GM19455 (cell line): ENCODE measurements at regions not wholly inside any gene's neighbourhood (a gene's known extent, or its start where the extent isn't known, plus 50 kb on each side); places are given as distances from the start of the nearest gene placed in this dataset.
"Not testable (repeated sequence)": the region's sequence is repeated elsewhere in the genome, so short reads cannot be mapped to it uniquely, and the experiment has no call there.

Experiments
- ATAC-seq: cut with Tn5 transposase; IDR thresholded peaks from one replicate; pipeline ENCODE4 v1.9.1; 2021; ENCODE audit not compliant: unreplicated experiment

DNA sequence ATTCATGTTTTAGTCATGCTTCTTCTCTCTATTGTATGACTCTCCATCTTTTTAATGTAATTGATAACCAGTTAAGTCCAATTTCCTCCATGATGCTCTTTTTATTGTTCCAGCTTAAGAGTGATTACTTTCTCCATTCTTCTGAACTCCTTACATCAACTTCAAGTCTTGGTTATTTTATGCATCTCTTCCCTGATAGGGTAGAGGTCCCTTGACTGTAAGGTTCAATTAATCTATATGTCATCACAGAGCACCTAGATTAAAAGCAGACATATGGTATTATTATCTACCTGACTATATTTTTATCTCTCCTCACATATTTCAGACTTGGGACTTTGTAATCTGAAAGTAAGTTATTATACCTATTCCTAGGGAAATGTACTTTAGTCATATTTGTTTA lies 853.1 kb downstream of the REEP3 start:
- no peak for ATAC-seq

DNA sequence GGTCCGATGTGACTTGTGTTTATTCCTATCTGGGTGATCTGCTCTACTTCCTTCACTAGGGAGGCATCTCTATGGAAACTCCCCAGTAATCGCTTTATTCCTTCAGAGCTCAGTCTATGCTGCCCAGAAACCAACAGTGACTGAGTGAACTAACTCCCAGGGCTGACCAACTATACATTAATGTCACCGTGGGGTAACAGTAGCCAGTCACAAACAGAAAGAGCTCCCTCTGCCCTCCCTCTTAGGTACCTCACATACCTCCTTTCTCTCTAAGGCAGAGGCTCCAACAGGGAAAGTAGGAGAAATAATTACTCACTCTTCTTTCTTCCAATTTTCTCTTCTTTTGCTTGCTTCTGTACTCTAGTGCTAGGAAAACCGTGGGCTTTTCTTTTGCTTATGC lies 855.0 kb downstream of the REEP3 start:
- no peak for ATAC-seq

DNA sequence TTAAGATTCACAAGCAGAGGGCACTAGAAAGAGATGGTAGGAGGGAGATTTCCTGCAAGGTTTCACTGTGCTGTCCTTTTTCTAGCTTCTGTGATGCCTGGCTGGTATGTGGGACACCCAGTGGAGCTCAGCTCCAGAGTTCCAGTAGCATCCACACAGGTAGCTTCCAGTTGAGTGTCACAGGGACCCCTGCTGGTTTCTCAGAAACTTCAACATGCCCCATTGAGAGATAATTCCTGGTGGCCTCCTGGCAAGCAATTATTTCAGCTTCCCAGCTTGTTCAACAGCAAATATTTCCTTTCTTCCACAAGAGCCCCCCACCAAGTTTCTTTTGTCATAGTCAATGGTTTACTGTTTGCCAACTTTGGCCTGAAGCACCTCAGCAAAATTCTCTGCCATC lies 858.7 kb downstream of the REEP3 start:
- no peak for ATAC-seq

DNA sequence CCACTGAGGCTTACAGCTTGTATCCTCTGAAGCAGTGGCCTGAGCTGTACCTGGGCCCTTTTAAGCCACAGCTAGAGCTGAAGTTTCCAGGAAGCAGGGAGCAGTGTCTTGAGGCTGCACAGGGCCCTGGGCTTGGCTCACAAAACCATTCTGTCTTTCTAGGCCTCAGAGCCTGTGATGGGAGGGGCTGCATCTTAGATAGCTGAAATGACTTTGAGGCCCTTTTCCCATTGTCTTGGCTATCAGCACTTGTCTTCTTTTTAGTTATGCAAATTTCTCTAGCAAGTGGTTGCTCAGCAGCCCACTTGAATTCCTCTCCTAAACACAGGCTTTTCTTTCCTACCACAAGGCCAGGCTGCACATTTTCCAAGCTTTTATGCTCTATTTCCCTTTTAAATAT lies 864.2 kb downstream of the REEP3 start:
- no peak for ATAC-seq

DNA sequence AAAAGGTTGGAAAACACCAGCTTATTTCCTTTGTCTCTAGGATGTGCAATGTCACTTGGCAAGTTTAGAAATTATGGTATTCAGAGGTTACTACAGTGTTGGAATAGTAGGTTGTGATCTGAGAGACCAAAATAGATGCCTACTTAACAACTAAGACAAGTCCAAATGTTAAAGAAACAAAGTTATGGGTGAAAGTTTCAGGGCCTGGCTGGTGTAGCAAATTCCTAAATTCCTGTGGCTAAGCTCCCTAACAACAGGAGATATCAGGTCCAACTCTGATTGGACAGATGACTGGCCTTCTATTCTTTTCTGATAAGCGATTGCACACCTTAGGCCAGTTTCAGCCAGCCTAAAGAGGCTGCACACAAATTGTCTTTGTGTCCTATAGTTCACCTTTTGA lies 873.5 kb downstream of the REEP3 start:
- ATAC-seq, result no peak

- no peak for ATAC-seq
Measured at GRCh38 chr10:64396105-64396708, 875.0 kb downstream of the REEP3 start.

DNA sequence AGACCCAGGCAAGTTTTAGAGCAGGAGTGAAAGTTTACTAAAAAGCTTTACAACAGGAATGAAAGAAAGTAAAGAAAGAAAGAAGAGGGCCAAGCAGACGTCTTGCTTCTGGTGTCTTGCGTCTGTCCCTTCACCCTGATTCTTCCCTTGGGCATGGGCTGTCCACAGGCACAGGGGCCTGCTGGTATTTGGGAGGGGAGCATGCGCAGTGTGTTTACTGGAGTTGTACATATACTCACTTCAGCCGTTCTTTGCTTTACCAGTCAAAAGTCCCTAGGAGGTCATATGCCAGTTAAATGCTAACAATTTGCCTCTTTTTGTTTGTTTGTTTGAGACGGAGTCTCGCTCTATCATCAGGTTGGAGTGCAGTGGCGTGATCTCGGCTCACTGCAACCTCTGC lies 875.9 kb downstream of the REEP3 start:
- ATAC-seq, result no peak

DNA sequence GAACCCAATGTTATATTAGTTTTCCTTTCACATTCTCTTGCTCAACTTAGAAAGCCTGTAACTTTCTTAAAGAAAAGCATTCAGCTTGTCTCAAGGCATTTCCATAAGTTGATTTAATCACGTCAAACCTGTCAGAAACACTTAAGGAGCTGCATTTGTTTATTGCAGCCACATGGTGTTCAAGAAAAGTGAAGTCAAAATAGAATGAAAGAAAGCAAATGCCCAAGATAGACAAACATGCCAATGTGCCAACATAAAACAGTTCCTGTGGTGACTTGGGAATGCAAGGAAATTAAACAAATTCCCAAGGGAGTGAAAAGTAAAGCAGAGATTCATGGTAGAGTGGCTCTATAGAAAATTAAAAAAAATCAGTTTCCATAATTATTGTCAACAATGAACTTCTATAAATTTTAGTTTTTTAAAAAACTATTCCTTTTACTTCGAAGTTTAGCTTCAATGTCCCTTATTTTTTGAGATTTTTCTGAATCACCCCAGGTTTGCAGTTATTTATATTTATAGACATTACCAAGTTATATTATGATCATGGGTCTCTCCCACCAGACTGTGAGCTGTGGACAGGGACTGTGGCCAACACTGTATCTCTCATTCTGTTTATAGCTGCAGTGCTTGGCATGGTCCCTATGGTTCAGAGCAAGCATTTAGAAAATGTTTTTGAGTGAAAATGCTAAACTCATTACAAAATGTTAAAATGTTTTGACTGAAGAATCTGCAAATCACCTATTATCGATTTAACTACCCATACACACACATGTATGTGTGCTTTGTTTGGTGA lies 887.4 kb downstream of the REEP3 start:
- no peak for ATAC-seq

DNA sequence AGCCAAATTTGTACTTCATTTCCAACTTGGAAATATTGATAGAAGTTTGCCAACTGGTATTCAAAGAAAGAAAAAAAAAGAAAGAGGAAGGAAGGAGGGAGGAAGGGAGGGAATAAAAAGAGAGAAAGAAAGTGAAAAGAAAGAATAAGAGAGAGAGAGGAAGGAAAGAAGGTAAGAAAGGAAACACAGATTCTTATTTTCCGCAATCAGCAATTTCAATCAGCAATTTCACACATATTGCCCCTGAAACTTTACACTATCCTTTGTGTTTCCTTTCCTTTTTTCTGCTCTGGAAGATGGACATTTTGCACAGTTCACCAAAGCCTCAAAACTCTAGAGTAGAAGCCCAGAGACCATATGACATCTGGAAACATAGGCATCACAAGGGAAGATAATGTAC lies 888.1 kb downstream of the REEP3 start:
- no peak for ATAC-seq

DNA sequence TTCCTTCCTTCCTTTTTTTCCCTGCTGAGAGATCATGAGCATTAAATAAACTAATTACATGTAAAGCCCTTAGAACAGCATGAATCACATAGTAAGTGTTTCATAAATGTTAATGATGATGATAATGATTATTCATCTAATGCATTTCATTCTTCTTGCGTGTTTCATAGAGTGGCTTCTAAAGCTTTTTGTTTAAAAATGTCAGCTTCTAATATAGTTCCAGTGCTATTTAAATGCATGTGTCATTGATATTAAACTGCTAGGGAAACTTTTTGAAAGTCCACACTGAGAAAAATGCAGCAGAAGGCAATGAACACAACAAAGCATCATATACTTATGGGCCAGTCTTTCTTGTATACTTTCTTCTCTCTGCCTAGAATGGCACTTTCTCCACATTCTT lies 894.8 kb downstream of the REEP3 start:
- no peak for ATAC-seq

DNA sequence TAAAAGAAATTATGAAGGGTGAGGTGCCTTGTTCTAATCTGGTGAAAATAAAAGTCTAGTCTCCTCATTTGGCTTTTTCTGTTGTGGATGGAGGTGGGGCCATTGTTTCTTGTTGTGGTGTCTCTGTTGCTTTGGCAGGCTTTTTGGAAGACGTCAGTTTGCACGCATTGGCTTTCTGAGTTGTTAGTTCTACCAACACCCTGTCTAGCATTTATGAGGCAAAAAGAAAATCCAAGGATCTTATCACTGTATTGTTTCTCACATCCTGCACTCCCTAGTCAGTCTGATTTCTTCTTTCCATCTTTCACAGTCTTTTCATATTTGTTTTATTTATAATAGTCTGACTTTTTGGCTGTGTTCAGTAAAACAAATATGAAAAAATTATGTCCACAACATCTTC lies 898.3 kb downstream of the REEP3 start:
- ATAC-seq, result no peak

- no peak for ATAC-seq
Measured at GRCh38 chr10:64426745-64427144, 905.5 kb downstream of the REEP3 start.

DNA sequence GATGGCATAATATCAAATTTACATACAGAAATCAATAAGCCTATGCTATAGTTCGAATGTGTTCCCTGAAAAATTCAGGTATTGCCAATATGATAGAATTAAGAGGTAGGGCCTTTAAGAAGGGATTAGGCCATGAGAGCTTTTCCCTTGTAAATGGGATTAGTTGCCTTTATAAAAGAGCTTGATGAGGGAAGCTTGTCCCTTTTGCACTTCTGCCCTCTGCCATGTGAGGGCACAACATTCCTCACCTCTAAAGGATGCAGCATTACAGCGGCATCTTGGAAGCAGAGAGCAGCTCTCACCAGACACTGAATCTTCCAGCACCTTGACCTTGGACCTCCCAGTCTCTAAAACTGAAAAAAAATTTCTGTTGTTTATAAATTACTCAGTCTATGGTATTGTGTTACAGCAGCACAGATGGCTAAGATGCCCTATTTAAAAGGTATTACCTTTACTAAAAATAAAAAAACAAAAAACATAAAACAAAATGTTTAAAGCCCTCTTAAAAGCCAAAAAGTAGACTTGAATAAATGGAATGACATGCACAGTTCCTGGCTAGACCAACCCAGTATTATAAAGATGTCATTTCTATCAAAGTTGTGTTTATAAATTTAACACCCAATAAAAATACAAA lies 909.6 kb downstream of the REEP3 start:
- ATAC-seq, result no peak

DNA sequence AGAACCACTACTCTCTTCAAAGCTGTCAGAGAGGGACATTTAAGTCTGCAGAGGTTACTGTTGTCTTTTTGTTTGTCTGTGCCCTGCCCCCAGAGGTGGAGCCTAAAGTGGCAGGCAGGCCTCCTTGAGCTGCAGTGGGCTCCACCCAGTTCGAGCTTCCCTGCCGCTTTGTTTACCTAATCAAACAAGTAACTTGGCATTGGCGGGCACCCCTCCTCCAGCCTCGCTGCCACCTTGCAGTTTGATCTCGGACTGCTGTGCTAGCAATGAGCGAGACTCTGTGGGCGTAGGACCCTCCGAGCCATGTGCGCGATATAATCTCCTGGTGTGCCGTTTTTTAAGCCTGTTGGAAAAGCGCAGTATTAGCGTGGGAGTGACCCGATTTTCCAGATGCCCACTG lies 920.7 kb downstream of the REEP3 start:
- not testable (repeated sequence) for ATAC-seq

- ATAC-seq, result no peak
Measured at GRCh38 chr10:64444163-64444562, 923.0 kb downstream of the REEP3 start.

DNA sequence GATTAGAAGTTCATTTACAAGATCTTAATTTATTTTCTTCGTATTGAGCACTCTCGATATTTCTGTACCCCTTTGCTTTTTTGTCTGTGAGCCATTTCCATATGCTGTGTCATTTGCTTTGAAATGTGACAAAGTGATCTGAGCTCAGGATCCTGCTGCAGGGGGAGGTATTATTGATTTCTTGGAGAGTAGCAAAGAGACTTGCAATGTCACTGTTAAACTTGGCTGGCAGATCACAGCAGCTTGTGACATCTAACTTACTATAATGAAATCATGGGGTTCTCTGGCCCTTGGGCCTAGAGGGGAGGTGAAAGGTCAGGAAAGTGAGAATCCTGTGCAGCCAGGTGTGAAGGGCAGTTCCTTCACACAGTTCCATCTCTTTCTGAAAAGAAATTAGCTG lies 923.4 kb downstream of the REEP3 start:
- no peak for ATAC-seq

GRCh38 chr10:64449603-64450002 lies 928.4 kb downstream of the REEP3 start:
- no peak for ATAC-seq

GRCh38 chr10:64450312-64450711 lies 929.1 kb downstream of the REEP3 start:
- no peak for ATAC-seq

DNA sequence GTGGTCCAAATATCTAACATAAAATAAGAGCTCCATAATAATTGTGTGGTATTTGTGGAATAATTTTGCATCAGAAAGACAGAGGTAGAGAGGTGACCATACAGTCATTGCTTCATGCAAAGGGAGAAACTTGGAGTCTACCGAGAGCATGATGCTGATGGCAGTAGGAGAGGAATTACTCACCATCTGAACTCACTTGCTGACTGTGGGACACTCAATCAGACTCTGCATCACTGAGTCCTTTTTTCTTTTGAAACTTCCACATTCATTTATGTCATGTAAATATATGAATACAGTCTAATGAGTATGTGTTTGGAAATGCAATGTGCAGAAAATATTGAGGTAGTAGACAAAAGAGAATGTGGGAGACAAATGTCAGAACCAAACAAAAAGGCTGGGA lies 933.8 kb downstream of the REEP3 start:
- no peak for ATAC-seq

DNA sequence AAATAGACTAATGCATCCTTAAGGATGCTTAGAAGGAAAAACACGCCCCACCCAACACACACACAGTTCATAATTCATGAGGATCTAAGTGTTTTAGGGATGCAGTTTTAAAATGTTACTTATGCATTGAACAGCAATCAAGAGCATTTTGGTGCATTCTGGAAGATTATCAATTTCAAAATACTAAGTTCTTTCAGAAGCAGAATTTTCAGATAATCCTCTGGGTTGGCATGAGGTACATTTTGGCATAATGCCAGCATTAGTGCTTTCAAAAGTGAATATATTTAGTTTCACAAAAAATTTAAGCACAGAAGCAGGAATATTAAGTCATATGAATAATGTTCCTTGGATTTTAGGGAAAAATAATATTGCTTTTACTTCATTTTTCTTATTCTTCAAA lies 937.1 kb downstream of the REEP3 start:
- no peak for ATAC-seq

- no peak for ATAC-seq
Measured at GRCh38 chr10:64463406-64463805, 942.2 kb downstream of the REEP3 start.

GRCh38 chr10:64465653-64466052 lies 944.5 kb downstream of the REEP3 start:
- ATAC-seq, result no peak
